ENCODE measurements at regions not wholly inside any gene's neighbourhood (a gene's known extent, or its start where the extent isn't known, plus 50 kb on each side); places are given as distances from the start of the nearest gene placed in this dataset.
"Not testable (repeated sequence)": the region's sequence is repeated elsewhere in the genome, so short reads cannot be mapped to it uniquely, and the experiment has no call there.

GRCh38 chr14:40218282-40218941 lies 786.2 kb upstream of the FBXO33 start:
- Histone ChIP-seq H3K27ac (ENCODE audit: low read depth, low read length) (no peak overlapping the region), H3K36me3 (ENCODE audit: control insufficient read depth in 5 of 5, insufficient read depth in 5 of 5, low read length in 5 of 5) (no peaks in the 10 kb centered on the region), H3K4me3 (ENCODE audit: low read depth in 1 of 5, low read length in 5 of 5) (no peak overlapping the region), H3K9ac (ENCODE audit: low read length in 5 of 5) (no peak overlapping the region), H3K4me1 (ENCODE audit: control insufficient read depth in 5 of 5, insufficient read depth in 5 of 5, low read length in 5 of 5) (no peaks in the 10 kb centered on the region), H3K9me3 (ENCODE audit: control insufficient read depth in 5 of 5, low read length in 5 of 5) (no peaks in the 10 kb centered on the region), H3K27me3 (ENCODE audit: control insufficient read depth in 5 of 5, insufficient read depth in 4 of 5, low read length in 5 of 5) (no peaks in the 10 kb centered on the region)

GRCh38 chr14:40216976-40217375 lies 784.7 kb upstream of the FBXO33 start:
- Histone ChIP-seq H3K27ac (ENCODE audit: low read depth, low read length) (no peak overlapping the region), H3K36me3 (ENCODE audit: control insufficient read depth in 5 of 5, insufficient read depth in 5 of 5, low read length in 5 of 5) (no peaks in the 10 kb centered on the region), H3K4me1 (ENCODE audit: control insufficient read depth in 5 of 5, insufficient read depth in 5 of 5, low read length in 5 of 5) (no peaks in the 10 kb centered on the region), H3K9ac (ENCODE audit: low read length in 5 of 5) (no peak overlapping the region), H3K4me3 (ENCODE audit: low read depth in 1 of 5, low read length in 5 of 5) (no peak overlapping the region), H3K27me3 (ENCODE audit: control insufficient read depth in 5 of 5, insufficient read depth in 4 of 5, low read length in 5 of 5) (no peaks in the 10 kb centered on the region), H3K9me3 (ENCODE audit: control insufficient read depth in 5 of 5, low read length in 5 of 5) (no peaks in the 10 kb centered on the region)

GRCh38 chr14:40216408-40216807 lies 784.2 kb upstream of the FBXO33 start:
- H3K36me3 ChIP-seq (ENCODE audit: control insufficient read depth in 5 of 5, insufficient read depth in 5 of 5, low read length in 5 of 5); H3K9ac ChIP-seq (ENCODE audit: low read length in 5 of 5); H3K27ac ChIP-seq (ENCODE audit: low read depth, low read length); H3K9me3 ChIP-seq (ENCODE audit: control insufficient read depth in 5 of 5, low read length in 5 of 5); H3K4me1 ChIP-seq (ENCODE audit: control insufficient read depth in 5 of 5, insufficient read depth in 5 of 5, low read length in 5 of 5); H3K27me3 ChIP-seq (ENCODE audit: control insufficient read depth in 5 of 5, insufficient read depth in 4 of 5, low read length in 5 of 5); H3K4me3 ChIP-seq (ENCODE audit: low read depth in 1 of 5, low read length in 5 of 5): not testable (repeated sequence)

- Histone ChIP-seq H3K4me3 (ENCODE audit: low read depth in 1 of 5, low read length in 5 of 5) (no peak overlapping the region), H3K27ac (ENCODE audit: low read depth, low read length) (no peak overlapping the region), H3K36me3 (ENCODE audit: control insufficient read depth in 5 of 5, insufficient read depth in 5 of 5, low read length in 5 of 5) (no peaks in the 10 kb centered on the region), H3K9ac (ENCODE audit: low read length in 5 of 5) (no peak overlapping the region), H3K4me1 (ENCODE audit: control insufficient read depth in 5 of 5, insufficient read depth in 5 of 5, low read length in 5 of 5) (no peaks in the 10 kb centered on the region), H3K9me3 (ENCODE audit: control insufficient read depth in 5 of 5, low read length in 5 of 5) (peaks cover 0 to 2% (median under 1%) of the 10 kb centered on the region in 5 donors), H3K27me3 (ENCODE audit: control insufficient read depth in 5 of 5, insufficient read depth in 4 of 5, low read length in 5 of 5) (no peaks in the 10 kb centered on the region)
Observed at GRCh38 chr14:40213701-40214100, 781.5 kb upstream of the FBXO33 start.

- Histone ChIP-seq H3K27ac (ENCODE audit: low read depth, low read length) (no peak overlapping the region), H3K4me1 (ENCODE audit: control insufficient read depth in 5 of 5, insufficient read depth in 5 of 5, low read length in 5 of 5) (no peaks in the 10 kb centered on the region), H3K36me3 (ENCODE audit: control insufficient read depth in 5 of 5, insufficient read depth in 5 of 5, low read length in 5 of 5) (no peaks in the 10 kb centered on the region), H3K27me3 (ENCODE audit: control insufficient read depth in 5 of 5, insufficient read depth in 4 of 5, low read length in 5 of 5) (no peaks in the 10 kb centered on the region), H3K9me3 (ENCODE audit: control insufficient read depth in 5 of 5, low read length in 5 of 5) (peaks cover 0 to 13% (median 5%) of the 10 kb centered on the region in 5 donors), H3K4me3 (ENCODE audit: low read depth in 1 of 5, low read length in 5 of 5) (no peak overlapping the region), H3K9ac (ENCODE audit: low read length in 5 of 5) (no peak overlapping the region)
Observed at GRCh38 chr14:40204441-40205175, 772.4 kb upstream of the FBXO33 start.

GRCh38 chr14:40199101-40199500 lies 766.9 kb upstream of the FBXO33 start:
- no peaks in the 10 kb centered on the region for H3K27me3 ChIP-seq (ENCODE audit: control insufficient read depth in 5 of 5, insufficient read depth in 4 of 5, low read length in 5 of 5)
- peaks cover 0 to 10% (median 2%) of the 10 kb centered on the region in 5 donors for H3K9me3 ChIP-seq (ENCODE audit: control insufficient read depth in 5 of 5, low read length in 5 of 5)
- no peak overlapping the region for H3K27ac ChIP-seq (ENCODE audit: low read depth, low read length)
- no peak overlapping the region for H3K9ac ChIP-seq (ENCODE audit: low read length in 5 of 5)
- H3K36me3 ChIP-seq (ENCODE audit: control insufficient read depth in 5 of 5, insufficient read depth in 5 of 5, low read length in 5 of 5) = no peaks in the 10 kb centered on the region
- no peak overlapping the region for H3K4me3 ChIP-seq (ENCODE audit: low read depth in 1 of 5, low read length in 5 of 5)
- H3K4me1 ChIP-seq (ENCODE audit: control insufficient read depth in 5 of 5, insufficient read depth in 5 of 5, low read length in 5 of 5) = no peaks in the 10 kb centered on the region

GRCh38 chr14:40197344-40197743 lies 765.1 kb upstream of the FBXO33 start:
- Histone ChIP-seq H3K36me3 (ENCODE audit: control insufficient read depth in 5 of 5, insufficient read depth in 5 of 5, low read length in 5 of 5) (no peaks in the 10 kb centered on the region), H3K9me3 (ENCODE audit: control insufficient read depth in 5 of 5, low read length in 5 of 5) (peaks cover 0 to 5% (median 2%) of the 10 kb centered on the region in 5 donors), H3K27me3 (ENCODE audit: control insufficient read depth in 5 of 5, insufficient read depth in 4 of 5, low read length in 5 of 5) (no peaks in the 10 kb centered on the region), H3K4me1 (ENCODE audit: control insufficient read depth in 5 of 5, insufficient read depth in 5 of 5, low read length in 5 of 5) (no peaks in the 10 kb centered on the region), H3K27ac (ENCODE audit: low read depth, low read length) (no peak overlapping the region), H3K4me3 (ENCODE audit: low read depth in 1 of 5, low read length in 5 of 5) (no peak overlapping the region), H3K9ac (ENCODE audit: low read length in 5 of 5) (no peak overlapping the region)

GRCh38 chr14:40188006-40188405 lies 755.8 kb upstream of the FBXO33 start:
- H3K9me3 ChIP-seq (ENCODE audit: control insufficient read depth in 5 of 5, low read length in 5 of 5) = no peaks in the 10 kb centered on the region

GRCh38 chr14:40164083-40164482 lies 731.9 kb upstream of the FBXO33 start:
- no peak overlapping the region for H3K4me3 ChIP-seq (ENCODE audit: low read depth in 1 of 5, low read length in 5 of 5)
- H3K27ac ChIP-seq (ENCODE audit: low read depth, low read length) = no peak overlapping the region
- peaks cover 0 to 12% (median 2%) of the 10 kb centered on the region in 5 donors for H3K9me3 ChIP-seq (ENCODE audit: control insufficient read depth in 5 of 5, low read length in 5 of 5)
- H3K36me3 ChIP-seq (ENCODE audit: control insufficient read depth in 5 of 5, insufficient read depth in 5 of 5, low read length in 5 of 5) = no peaks in the 10 kb centered on the region
- H3K9ac ChIP-seq (ENCODE audit: low read length in 5 of 5) = no peak overlapping the region
- no peaks in the 10 kb centered on the region for H3K4me1 ChIP-seq (ENCODE audit: control insufficient read depth in 5 of 5, insufficient read depth in 5 of 5, low read length in 5 of 5)
- H3K27me3 ChIP-seq (ENCODE audit: control insufficient read depth in 5 of 5, insufficient read depth in 4 of 5, low read length in 5 of 5) = no peaks in the 10 kb centered on the region

More at GRCh38 chr14:40188006-40188405, 755.8 kb upstream of the FBXO33 start:
- Histone ChIP-seq H3K27ac (ENCODE audit: low read depth, low read length) (no peak overlapping the region), H3K4me3 (ENCODE audit: low read depth in 1 of 5, low read length in 5 of 5) (no peak overlapping the region), H3K9ac (ENCODE audit: low read length in 5 of 5) (no peak overlapping the region), H3K4me1 (ENCODE audit: control insufficient read depth in 5 of 5, insufficient read depth in 5 of 5, low read length in 5 of 5) (no peaks in the 10 kb centered on the region), H3K36me3 (ENCODE audit: control insufficient read depth in 5 of 5, insufficient read depth in 5 of 5, low read length in 5 of 5) (no peaks in the 10 kb centered on the region), H3K27me3 (ENCODE audit: control insufficient read depth in 5 of 5, insufficient read depth in 4 of 5, low read length in 5 of 5) (no peaks in the 10 kb centered on the region)

- Histone ChIP-seq H3K27ac (ENCODE audit: low read depth, low read length) (no peak overlapping the region), H3K9me3 (ENCODE audit: control insufficient read depth in 5 of 5, low read length in 5 of 5) (no peaks in the 10 kb centered on the region), H3K4me3 (ENCODE audit: low read depth in 1 of 5, low read length in 5 of 5) (no peak overlapping the region), H3K9ac (ENCODE audit: low read length in 5 of 5) (no peak overlapping the region), H3K4me1 (ENCODE audit: control insufficient read depth in 5 of 5, insufficient read depth in 5 of 5, low read length in 5 of 5) (no peaks in the 10 kb centered on the region), H3K36me3 (ENCODE audit: control insufficient read depth in 5 of 5, insufficient read depth in 5 of 5, low read length in 5 of 5) (no peaks in the 10 kb centered on the region), H3K27me3 (ENCODE audit: control insufficient read depth in 5 of 5, insufficient read depth in 4 of 5, low read length in 5 of 5) (no peaks in the 10 kb centered on the region)
Observed at GRCh38 chr14:40139657-40140056, 707.4 kb upstream of the FBXO33 start.
